ENCODE measurements at regions not wholly inside any gene's neighbourhood (a gene's known extent, or its start where the extent isn't known, plus 50 kb on each side); places are given as distances from the start of the nearest gene placed in this dataset.

- in situ Hi-C loops (cut with HindIII; ENCODE audit: low sequenced_read_pairs): no loop called here
- DNase-seq (ENCODE audit: low spot score): no peak
These were observed 51.8 kb upstream of the PNRC1 start for GRCh38 chr6:89028774-89029173.

- in situ Hi-C loops (cut with HindIII; ENCODE audit: low sequenced_read_pairs): no loop called here
- no peak for DNase-seq (ENCODE audit: low spot score)
These were observed 52.8 kb upstream of the PNRC1 start for GRCh38 chr6:89027756-89028155.

- in situ Hi-C loops (cut with HindIII; ENCODE audit: low sequenced_read_pairs): no loop called here
These were observed 54.4 kb upstream of the PNRC1 start for GRCh38 chr6:89026151-89026550.

GRCh38 chr6:89025633-89026032 is 54.9 kb upstream of the PNRC1 start:
- in situ Hi-C loops (cut with HindIII; ENCODE audit: low sequenced_read_pairs): no loop called here
- DNase-seq (ENCODE audit: low spot score): no peak

More at GRCh38 chr6:89026151-89026550, 54.4 kb upstream of the PNRC1 start:
- no peak for DNase-seq (ENCODE audit: low spot score)

- no peak for DNase-seq (ENCODE audit: low spot score)
- in situ Hi-C loops (cut with HindIII; ENCODE audit: low sequenced_read_pairs): no loop called here
These were observed 56.1 kb upstream of the PNRC1 start for GRCh38 chr6:89024456-89024855.

- DNase-seq (ENCODE audit: low spot score): peak; percentile 55
- in situ Hi-C loops (cut with HindIII; ENCODE audit: low sequenced_read_pairs): no loop called here
These were observed 56.7 kb upstream of the PNRC1 start for GRCh38 chr6:89023591-89024441.

- in situ Hi-C loops (cut with HindIII; ENCODE audit: low sequenced_read_pairs): no loop called here
- no peak for DNase-seq (ENCODE audit: low spot score)
These were observed 57.8 kb upstream of the PNRC1 start for GRCh38 chr6:89022798-89023197.

- in situ Hi-C loops (cut with HindIII; ENCODE audit: low sequenced_read_pairs): no loop called here
- DNase-seq (ENCODE audit: low spot score): no peak
These were observed 58.2 kb upstream of the RNGTT start for GRCh38 chr6:89021629-89022028.

- DNase-seq (ENCODE audit: low spot score): no peak
- in situ Hi-C loops (cut with HindIII; ENCODE audit: low sequenced_read_pairs): no loop called here
These were observed 52.6 kb upstream of the RNGTT start for GRCh38 chr6:89015971-89016370.

- no peak for DNase-seq (ENCODE audit: low spot score)
- in situ Hi-C loops (cut with HindIII; ENCODE audit: low sequenced_read_pairs): no loop called here
These were observed 50.0 kb upstream of the RNGTT start for GRCh38 chr6:89013438-89013837.
